HG03520 (cell line): ENCODE measurements at regions not wholly inside any gene's neighbourhood (a gene's known extent, or its start where the extent isn't known, plus 50 kb on each side); places are given as distances from the start of the nearest gene placed in this dataset.
A peak's percentile ranks its signal among the peaks of the same experiment; 100 is the strongest.

Experiments
- ATAC-seq: cut with Tn5 transposase; IDR thresholded peaks from one replicate; pipeline ENCODE4 v1.9.1; 2021; ENCODE audit warnings: mild to moderate bottlenecking, moderate library complexity; ENCODE audit not compliant: unreplicated experiment

DNA sequence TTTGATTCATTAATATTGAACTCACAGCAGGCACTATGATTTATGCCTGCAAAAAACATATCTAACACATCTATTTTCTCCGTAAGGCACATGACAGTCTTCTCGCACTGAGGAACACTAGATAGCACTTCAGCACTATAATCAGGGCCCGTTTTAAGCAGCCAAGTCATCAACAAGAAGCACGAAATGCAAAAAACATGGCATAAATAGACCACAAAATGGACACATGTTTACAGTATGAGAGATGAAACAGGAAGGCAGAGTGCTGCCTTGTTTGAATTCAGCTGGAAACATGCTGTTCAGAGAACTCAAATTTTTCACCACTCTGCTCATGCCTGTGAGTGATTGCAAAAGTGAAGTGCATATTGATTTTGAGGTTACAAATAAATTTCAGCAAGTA is 205.8 kb upstream of the PDGFD start:
- no peak for ATAC-seq

DNA sequence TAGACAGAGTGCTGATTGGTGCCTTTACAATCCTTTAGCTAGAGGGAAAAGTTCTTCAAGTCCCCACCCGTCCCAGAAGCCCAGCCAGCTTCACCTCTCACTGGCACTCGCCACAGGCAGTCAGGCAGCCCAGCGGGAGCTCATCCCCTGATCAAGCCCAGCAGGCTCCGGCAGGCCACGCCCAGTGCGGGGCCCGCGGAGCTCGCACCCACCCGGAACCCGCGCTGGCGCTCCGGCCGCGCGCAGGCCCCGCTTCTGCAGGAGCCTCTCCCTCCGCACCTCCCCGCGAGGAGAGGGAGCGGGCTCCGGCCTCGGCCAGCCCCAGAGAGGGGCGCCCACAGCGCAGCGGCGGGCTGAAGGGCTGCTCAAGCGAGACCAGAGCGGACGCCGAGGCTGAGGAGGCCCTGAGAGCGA is 202.4 kb upstream of the PDGFD start:
- ATAC-seq, result no peak

DNA sequence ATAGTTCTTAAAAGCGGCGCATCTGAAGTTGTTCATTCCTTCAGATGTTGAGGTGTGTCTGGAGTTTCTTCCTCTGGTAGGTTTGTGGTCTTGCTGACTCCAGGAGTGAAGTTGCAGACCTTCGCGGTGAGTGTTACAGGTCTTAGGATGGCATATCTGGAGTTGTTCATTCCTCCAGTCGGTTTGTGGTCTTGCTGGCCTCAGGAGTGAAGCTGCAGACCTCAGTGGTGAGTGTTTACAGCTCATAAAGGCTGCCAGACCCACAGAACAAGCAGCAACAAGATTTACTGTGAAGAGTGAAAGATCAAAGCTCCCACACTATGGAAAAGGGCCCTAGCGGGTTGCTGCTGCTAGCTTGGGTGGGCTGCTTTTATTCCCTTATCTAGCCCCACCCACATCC is 201.7 kb upstream of the PDGFD start:
- ATAC-seq, result no peak

DNA sequence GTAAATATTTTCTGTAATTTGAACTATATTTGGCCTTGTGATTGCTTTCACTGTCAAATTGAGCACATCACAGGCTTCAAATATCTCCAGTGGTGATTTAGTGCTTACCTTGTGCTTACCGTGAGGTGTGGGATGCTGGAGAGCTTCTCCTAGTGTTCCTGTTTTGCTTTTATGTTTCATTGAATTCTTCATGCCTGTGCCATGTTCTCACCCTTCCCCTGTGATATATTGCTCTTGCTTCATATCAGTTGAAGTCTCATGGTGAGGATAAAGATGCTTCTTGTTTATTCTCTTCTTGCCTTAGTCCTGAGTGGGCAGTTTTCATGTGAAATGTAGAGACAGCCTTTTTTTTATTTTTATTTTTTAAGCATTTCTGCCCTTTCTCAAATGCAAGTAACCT is 198.0 kb upstream of the PDGFD start:
- ATAC-seq, result no peak

DNA sequence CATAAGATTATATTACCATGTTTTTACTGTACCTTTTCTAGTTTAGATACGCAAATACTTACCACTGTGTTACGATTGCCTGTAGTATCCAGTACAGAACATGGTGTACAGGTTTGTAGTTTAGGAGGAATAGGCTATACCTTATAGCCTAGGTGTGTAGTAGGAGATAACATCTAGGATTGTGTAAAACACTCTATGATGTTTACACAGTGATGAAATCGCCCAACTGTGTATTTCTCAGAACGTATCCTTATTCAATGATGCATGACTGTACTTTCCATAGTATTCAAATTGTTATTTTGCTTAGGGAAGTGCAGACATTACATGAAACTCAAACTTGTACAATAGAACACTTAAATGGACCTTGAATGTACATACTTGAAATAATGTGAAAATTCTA is 188.1 kb upstream of the PDGFD start:
- ATAC-seq, result no peak

DNA sequence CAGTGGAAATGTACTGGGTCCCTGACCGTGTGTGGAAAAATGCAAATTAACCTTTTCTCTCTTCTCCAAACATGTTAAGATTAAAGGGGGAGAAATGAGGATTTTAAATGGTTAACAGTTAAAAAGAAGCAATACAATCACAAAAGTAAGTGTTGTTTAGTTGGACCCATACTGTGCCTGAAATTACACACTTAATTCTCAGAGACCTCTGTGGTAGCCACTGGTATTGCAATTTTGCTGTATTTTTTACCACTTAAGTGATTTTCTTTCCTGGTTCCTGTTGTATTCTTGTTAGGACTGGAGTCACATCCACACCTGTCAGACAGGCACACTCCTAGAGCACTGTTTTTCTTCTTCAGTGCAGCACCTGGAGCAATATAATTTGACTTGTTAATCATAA is 179.6 kb upstream of the PDGFD start:
- peak; percentile 51 for ATAC-seq

DNA sequence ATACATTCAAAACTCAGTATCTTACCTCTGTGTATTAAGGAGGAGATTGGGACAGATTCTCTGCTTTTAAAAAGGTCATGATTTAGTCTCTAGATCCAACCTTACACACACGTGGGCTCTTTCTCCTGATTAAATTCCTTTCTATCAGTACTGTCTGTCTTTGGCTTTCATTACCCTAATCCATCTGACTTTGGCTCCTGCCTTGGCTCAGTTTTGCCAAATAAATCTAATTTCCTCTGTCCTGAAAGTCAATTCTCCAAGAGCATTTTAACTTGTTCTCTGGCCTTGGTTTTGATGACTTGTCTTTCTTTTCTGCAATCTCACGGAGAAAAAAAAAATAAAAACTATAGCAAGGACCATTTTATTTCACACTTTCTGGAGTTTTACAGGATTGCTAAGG is 176.6 kb upstream of the PDGFD start:
- no peak for ATAC-seq

DNA sequence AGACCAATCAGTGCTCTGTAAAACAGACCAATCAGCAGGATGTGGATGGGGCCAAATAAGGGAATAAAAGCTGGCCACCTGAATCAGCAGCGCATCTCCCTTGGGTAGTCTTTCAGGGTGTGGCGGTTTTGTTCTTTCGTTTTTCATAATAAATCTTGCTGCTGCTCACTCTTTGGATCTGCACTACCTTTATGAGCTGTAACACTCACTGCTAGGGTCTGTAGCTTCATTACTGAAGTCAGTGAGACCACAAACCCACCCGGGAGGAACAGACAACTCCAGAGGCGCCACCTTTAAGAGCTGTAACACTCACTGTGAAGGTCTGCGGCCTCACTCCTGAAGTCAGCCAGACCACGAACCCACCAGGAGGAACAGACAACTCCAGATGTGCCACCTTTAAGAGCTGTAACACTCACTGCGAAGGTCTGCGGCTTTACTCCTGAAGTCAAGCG is 175.5 kb upstream of the PDGFD start:
- peak; percentile 59 for ATAC-seq

DNA sequence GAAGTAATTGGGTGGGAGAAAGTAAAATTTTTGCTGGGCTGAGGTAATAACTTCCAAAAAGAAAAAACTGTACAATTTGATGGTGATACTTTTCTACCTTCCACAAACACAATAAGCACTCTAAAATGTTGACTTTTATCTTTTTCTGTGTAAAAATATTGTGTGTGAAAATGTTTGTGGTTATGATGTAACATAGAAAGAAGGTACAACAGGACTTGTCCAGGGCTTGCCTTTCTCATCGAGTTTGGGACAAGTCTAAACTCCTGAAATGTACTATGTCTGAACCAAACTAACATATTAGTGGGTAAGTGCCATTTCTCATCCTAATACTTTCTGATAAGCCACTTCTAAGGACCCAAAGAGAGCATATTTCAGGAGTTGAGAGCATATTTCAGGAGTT is 174.2 kb upstream of the PDGFD start:
- ATAC-seq, result no peak

DNA sequence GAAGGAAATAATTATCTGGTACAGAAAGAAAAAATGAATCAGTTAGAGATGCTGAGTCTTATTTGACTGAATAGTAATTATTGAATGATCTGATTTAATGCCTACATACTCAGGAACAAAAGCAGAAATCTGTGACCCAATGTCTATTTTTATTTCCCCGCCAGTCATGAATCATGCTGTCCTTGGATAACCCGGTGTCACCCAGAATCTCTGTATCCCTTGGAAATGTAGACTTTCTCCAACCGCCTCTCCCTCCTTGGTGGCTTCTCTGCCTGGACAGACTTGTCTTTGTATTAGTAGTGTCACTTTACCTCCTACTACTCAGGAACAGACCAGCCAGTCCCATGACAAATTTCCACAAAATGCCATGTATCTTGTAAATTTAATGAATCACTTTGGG is 173.3 kb upstream of the PDGFD start:
- ATAC-seq, result no peak

DNA sequence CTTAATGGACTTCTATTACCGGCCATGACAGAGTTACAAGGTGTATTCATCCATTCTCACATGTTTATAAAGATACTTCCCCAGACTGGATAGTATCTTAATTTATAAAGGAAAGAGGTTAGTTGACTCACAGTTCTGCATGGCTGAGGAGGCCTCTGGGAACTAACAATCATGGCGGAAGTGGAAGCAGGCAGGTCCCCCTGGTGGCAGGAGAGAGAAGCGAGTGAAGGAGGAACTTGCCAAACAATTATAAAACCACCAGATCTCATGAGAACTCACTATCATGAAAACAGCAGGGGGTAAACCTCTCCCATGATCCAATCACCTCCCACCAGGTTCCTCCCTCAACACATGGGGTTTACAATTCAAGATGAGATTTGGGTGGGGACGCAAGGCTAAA is 170.0 kb upstream of the PDGFD start:
- ATAC-seq, result peak; percentile 75

DNA sequence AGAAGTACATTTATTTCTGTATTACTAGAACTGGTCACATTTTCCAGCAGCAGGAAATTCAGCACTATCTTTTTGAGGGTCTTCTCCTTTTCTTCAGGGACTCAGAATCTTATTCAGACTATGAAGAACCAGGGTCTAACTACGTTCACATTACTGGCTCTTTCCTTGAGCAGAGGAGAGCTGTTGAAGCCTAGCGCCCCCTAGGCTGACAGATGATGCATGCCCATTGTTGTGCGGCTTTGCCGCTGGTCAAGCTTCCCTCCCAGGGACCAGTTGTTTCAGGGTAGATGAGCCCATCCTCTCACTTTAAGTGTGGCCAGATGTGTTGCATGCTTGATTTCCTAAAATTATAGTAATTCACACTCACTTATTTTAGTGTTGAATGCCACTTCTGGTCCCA is 168.2 kb upstream of the PDGFD start:
- ATAC-seq, result peak; percentile 47

DNA sequence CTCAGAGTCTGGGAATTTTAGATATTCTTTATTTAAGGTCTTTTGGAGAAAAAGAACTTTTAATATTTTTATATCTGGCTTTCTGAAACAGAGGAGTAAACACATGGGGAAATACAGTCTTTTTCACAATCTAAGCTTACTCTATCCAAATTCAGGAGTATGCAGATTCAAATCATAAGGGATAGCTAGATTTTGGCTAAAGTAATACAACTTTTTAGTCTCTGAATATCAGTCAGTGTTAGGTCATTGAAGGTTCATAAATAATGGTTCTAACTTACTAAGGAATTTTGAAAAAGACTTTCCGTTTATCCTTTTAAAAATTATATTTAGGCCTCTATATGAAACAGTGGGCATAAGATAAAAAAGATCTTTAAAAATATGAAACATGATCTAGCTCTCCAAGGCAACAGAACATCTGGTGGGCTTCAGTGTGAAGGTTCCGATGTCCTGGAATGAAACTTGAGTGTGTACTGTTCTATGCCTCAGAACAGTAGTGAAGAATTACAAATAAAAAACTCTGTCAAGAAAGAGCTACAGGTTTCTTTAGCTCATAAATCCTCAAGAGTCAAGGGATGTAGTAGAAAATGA is 165.2 kb upstream of the PDGFD start:
- ATAC-seq, result no peak

DNA sequence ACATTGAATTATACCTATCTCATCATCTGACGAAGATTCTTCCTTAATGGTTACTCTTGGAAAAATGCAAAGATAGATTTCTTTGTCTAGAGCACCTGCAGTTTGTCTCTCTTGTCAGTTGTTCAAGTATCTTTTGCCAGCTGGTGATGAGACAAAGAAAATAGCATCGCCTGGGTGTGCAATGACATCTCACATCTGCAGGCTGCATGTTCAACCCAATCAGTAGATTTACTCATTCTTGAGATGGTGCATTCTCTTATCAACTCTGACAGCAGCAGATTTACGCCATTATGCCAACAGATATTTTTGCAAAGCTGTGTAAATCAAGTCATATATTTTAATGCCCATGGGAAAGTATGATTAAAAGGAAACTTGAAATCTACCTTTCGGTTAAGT is 164.6 kb upstream of the PDGFD start:
- ATAC-seq, result no peak

DNA sequence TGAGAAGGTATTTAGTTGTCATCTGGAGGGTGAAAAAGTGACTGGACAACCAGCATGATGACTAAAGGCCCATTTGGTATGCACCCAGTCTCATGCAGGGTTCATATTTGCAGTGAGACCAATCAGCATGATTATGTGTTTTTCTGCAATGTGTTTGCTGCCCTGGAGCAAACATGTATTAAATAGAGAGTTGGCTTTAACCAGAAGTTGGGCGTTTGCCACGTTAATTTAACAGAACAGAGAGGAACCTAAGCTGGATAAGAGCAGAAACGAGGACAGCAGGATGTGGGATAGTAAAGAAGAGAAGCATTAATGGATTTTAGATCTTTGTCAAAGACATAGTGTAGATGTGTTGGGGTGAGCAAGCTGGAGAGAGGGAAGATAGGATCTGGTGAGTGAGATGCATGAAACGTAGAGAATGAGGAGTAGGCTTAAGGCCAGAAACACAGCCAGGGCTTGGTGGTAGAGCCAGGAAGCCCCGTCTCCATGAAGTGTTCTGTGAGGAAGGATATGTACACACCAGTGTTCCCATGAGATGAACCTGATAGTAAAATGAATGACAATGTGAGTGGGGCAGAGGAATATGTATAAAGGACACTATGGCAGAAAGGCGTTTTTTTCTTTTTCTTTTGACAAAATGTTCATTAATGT is 164.0 kb upstream of the PDGFD start:
- ATAC-seq, result no peak

DNA sequence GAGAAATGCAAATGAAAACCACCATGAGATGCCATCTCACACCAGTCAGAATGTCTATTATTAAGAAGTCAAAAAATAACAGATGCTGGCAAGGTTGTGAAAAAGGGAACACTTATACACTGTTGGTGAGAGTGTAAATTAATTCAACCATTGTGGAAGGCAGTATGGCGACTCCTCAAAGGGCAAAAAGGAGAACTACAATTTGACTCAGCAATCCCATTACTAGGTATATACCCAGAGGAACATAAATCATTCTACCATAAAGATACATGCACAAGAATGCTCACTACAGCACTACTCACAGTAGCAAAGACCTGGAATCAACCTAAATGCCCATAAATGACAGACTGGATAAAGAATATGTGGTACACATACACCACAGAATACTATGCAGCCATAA is 161.1 kb upstream of the PDGFD start:
- no peak for ATAC-seq

DNA sequence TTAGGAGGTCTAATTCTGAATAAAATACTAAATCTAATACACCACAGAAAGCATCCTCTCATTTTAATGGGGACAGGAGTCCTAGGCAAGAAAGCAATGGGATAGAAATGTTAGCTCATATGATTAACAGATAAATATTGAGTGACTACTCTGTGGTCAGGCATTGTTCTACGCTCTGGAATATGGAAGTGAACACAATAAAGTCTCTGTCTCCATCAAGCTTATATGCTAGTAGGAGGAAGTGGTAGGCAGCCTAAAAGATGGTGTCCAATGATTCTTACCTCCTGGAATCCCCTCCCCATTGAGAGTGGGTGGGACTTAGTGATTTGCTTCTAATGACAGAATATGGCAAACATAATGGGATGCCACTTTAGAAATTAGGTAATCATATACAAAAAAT is 160.3 kb upstream of the PDGFD start:
- no peak for ATAC-seq

DNA sequence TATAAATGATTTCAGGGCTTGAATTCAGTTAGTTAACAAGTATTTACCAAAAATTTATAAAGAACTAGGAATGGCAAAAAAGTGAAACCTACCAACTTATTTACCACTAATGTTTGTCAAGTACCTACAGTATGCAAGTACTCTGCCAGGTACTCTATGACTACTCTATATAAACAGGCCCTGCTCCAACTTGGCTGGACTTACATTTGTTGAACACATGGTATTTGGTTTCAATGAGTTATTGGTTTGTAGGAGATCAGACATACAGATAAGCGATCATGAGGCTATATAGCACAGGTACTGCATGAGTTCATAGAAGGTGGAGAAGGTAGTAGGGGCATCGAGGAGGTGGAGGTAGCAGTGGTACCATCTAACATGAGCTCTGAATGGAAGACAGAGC is 159.9 kb upstream of the PDGFD start:
- no peak for ATAC-seq

DNA sequence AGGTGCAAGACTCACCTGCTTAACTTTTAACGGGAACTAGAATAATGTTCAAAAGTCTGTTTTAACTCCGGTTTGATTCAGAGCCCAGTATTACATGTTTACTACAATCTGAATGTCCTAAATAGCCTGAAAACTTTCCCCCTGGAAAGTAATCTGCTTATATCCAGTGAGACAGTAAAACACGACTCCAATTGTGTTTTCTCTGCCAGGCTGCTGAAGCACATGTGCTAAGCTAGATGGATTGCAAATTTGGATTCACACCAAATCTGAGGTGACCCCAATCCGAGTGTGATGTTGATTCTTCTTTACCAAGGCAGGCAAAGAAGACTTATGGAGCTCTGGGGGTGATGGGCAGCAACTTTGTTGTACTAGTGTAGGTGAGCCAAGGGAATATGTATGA is 158.7 kb upstream of the PDGFD start:
- ATAC-seq, result no peak

DNA sequence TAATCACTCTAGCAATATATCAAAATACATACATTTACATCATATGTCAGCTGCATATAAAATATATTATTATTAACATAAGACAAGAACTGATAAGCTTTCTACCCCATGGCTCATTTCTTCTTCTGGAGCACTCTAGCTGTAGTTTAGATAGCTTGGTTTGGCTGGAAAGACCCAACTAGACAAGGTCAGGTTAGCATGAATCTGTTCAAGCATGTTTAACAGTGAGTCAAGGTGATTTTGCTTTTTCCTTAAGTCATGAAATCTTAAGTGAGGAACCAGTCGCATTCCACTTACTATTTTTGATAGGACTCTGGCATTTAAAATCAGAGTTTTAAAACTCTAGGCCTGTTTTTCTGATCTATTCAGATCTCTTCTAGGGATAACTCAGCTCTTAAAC is 157.0 kb upstream of the PDGFD start:
- no peak for ATAC-seq

DNA sequence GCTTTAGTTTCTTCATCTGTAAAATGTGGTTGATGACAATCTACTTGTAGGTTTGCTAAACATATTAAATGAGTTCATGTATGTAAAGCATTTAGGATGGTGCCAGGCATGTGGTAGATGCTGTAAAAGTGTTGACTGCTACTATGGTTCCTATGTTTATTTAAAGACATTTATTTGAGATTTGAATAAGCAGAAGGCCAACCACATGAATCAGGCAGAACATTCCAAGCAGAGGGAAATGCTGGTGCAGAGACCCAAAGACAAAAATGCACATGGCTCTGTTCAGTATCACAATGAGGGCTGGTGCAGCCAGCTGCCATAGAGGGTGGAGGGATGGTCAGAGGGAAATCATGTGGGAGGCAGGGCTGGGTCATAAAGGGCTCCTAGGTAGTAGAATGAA is 156.2 kb upstream of the PDGFD start:
- no peak for ATAC-seq

DNA sequence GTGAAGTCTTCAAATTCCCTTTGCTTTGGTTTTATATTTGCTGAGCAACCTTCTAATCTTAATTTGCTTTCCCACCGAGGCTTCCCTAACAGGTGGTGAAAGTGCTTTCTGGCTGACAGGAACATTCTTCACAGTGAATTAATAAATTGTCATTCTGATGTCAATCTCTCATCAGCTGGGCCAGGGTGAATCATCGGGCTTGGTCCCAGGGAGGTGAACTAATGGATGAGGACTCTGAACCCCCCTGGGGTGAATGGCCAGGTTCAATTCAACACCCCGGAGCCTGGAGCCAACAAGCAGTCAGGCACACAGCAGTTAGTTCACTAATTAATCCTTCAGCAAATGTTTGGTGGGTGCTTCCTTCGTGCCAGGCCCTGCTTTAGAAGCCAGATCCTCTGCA is 155.4 kb upstream of the PDGFD start:
- no peak for ATAC-seq

DNA sequence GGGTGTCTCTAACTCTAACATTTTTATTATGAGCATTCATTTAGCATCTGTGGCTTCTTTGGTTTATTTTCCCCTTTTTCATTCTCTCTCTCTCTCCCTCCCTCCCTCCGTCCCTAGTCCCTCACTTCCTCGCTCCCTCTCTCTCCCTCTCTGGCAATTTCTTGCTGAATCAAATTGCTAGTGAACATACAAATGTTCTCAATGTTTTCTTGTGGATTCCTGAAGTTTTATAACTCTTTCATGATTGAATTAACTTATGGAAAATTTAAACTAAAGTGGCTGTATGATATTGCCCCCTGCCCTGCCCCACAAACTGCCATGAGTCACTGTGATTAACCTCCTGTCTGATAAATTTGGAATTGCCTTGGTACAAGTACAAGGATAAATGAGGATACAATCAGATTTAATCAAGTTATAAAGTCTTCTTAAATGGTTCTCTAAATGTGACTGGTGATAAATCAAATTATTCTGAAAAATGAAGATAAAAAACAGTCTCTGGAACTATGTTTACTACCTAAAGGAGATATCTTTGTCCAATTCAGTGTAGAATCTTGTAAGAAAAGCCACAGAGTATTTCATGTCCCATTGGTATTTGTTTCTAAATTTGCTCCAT is 143.0 kb upstream of the PDGFD start:
- ATAC-seq, result no peak
